Muscle of back (tissue), 3 donors: ENCODE measurements at regions not wholly inside any gene's neighbourhood (a gene's known extent, or its start where the extent isn't known, plus 50 kb on each side); places are given as distances from the start of the nearest gene placed in this dataset.

Experiments used
- DNase-seq, 3 donors: peaks; one replicate each; pipeline versions ENCODE4 v3.0.0 to v3.0.0-alpha.2; 2013

GRCh38 chr7:16978358-16979244 lies 96.8 kb upstream of the AGR3 start:
- peak in 2 of 3 donors; percentile 21 to 34 for DNase-seq

- DNase-seq = no peak
These were observed 98.8 kb upstream of the AGR3 start for GRCh38 chr7:16980539-16980938.

- DNase-seq = peak; percentile 37 to 73 (median 38)
These were observed 101.0 kb upstream of the AGR3 start for GRCh38 chr7:16982640-16983350.

- no peak for DNase-seq
These were observed 102.6 kb upstream of the AGR3 start for GRCh38 chr7:16984375-16984774.

GRCh38 chr7:16985621-16986020 lies 103.8 kb upstream of the AGR3 start:
- no peak for DNase-seq

- no peak for DNase-seq
These were observed 105.0 kb upstream of the AGR3 start for GRCh38 chr7:16986755-16987154.

GRCh38 chr7:16989811-16990413 lies 108.1 kb upstream of the AGR3 start:
- peak in 2 of 3 donors; percentile 36 to 62 for DNase-seq

- no peak for DNase-seq
These were observed 109.8 kb upstream of the AGR3 start for GRCh38 chr7:16991551-16991950.

- no peak for DNase-seq
These were observed 111.8 kb upstream of the AGR3 start for GRCh38 chr7:16993543-16993942.

- DNase-seq = no peak
These were observed 116.8 kb upstream of the AGR3 start for GRCh38 chr7:16998481-16999051.

- no peak for DNase-seq
These were observed 117.9 kb upstream of the AGR3 start for GRCh38 chr7:16999541-17000267.

GRCh38 chr7:17005271-17005670 lies 123.5 kb upstream of the AGR3 start:
- DNase-seq = no peak

- DNase-seq = no peak
These were observed 126.1 kb upstream of the AGR3 start for GRCh38 chr7:17007841-17008240.

GRCh38 chr7:17009007-17009719 lies 127.4 kb upstream of the AGR3 start:
- no peak for DNase-seq

- no peak for DNase-seq
These were observed 128.2 kb upstream of the AGR3 start for GRCh38 chr7:17009933-17010332.

GRCh38 chr7:17010637-17011300 lies 129.0 kb upstream of the AGR3 start:
- DNase-seq = no peak

- no peak for DNase-seq
These were observed 131.4 kb upstream of the AGR3 start for GRCh38 chr7:17013204-17013603.

- no peak for DNase-seq
These were observed 132.9 kb upstream of the AGR3 start for GRCh38 chr7:17014686-17015085.

GRCh38 chr7:17015598-17016031 lies 133.8 kb upstream of the AGR3 start:
- peak in 1 of 3 donors; percentile 26 for DNase-seq

- no peak for DNase-seq
These were observed 134.7 kb upstream of the AGR3 start for GRCh38 chr7:17016402-17017010.
